DOHH2 (cell line): ENCODE measurements at regions not wholly inside any gene's neighbourhood (a gene's known extent, or its start where the extent isn't known, plus 50 kb on each side); places are given as distances from the start of the nearest gene placed in this dataset.

Source experiments
- H3F3A ChIP-seq: fragments of 200-600 bp; sonication (generic), shearing (Covaris generic); 2 replicates; pipeline ENCODE4 v1.6.0; 2016; ENCODE audit warnings: antibody characterized with exemption, mild to moderate bottlenecking; ENCODE audit not compliant: control insufficient read depth, insufficient read depth
- H3K27ac ChIP-seq: fragments of 200-600 bp; sonication (generic); 2 replicates; pipeline ENCODE4 v1.5.1; 2014; ENCODE audit warnings: low read depth, mild to moderate bottlenecking, low read length, moderate library complexity
- H3K27me3 ChIP-seq: fragments of 200-600 bp; sonication (generic); 2 replicates; pipeline ENCODE4 v1.6.1; 2014; ENCODE audit warnings: mild to moderate bottlenecking, low read length, mixed read lengths; ENCODE audit not compliant: control insufficient read depth
- H3K36me3 ChIP-seq: fragments of 200-600 bp; sonication (generic); 2 replicates; pipeline ENCODE4 v1.6.1; 2014; ENCODE audit warnings: mild to moderate bottlenecking, low read length, moderate library complexity, mixed read lengths; ENCODE audit not compliant: control insufficient read depth
- H3K4me1 ChIP-seq: fragments of 200-600 bp; sonication (generic); 2 replicates; pipeline ENCODE4 v1.6.1; 2014; ENCODE audit warnings: mild to moderate bottlenecking, low read length, mixed read lengths; ENCODE audit not compliant: control insufficient read depth
- H3K4me2 ChIP-seq: fragments of 200-600 bp; sonication (generic); 2 replicates; pipeline ENCODE4 v1.6.0; 2014; ENCODE audit warnings: mild to moderate bottlenecking, low read length, moderate library complexity
- H3K4me3 ChIP-seq: fragments of 200-600 bp; sonication (generic); 2 replicates; pipeline ENCODE4 v1.5.1; 2014; ENCODE audit warnings: mild to moderate bottlenecking, low read length, mixed read lengths
- H3K79me2 ChIP-seq: fragments of 200-600 bp; sonication (generic); 2 replicates; pipeline ENCODE4 v1.6.1; 2014; ENCODE audit warnings: mild to moderate bottlenecking, low read length, mixed read lengths; ENCODE audit not compliant: control insufficient read depth
- H3K9me2 ChIP-seq: fragments of 200-600 bp; sonication (generic); replicated peaks from 2 replicates; pipeline ENCODE4 v1.6.1; 2014; ENCODE audit warnings: mild to moderate bottlenecking, low read length, mixed read lengths; ENCODE audit not compliant: control insufficient read depth
- H3K9me3 ChIP-seq: fragments of 200-600 bp; sonication (generic); 2 replicates; pipeline ENCODE4 v1.6.1; 2014; ENCODE audit warnings: antibody characterized with exemption, low read length, mixed read lengths; ENCODE audit not compliant: control insufficient read depth, insufficient read depth
- H4K20me1 ChIP-seq: fragments of 200-600 bp; sonication (generic); 2 replicates; pipeline ENCODE4 v1.6.0; 2014; ENCODE audit warnings: low read depth, mild to moderate bottlenecking, antibody characterized with exemption, low read length, moderate library complexity; ENCODE audit not compliant: control insufficient read depth, insufficient read depth
- CTCF ChIP-seq: fragments of 200-600 bp; sonication (generic); IDR thresholded peaks from one replicate; pipeline ENCODE4 v1.5.1; 2014; ENCODE audit warnings: antibody characterized with exemption, mild to moderate bottlenecking, low read depth, low read length; ENCODE audit not compliant: poor library complexity, severe bottlenecking
- EZH2phosphoT487 ChIP-seq: fragments of 200-600 bp; sonication (generic); IDR thresholded peaks from 2 replicates; pipeline ENCODE4 v1.6.1; 2017; ENCODE audit warnings: borderline replicate concordance, mild to moderate bottlenecking, antibody characterized with exemption, low read length, moderate library complexity, mixed read lengths

- Histone ChIP-seq H4K20me1 (no peaks in the 10 kb centered on the region), H3K79me2 (no peaks in the 10 kb centered on the region), H3K4me1 (no peaks in the 10 kb centered on the region), H3K9me3 (no peaks in the 10 kb centered on the region), H3K36me3 (no peaks in the 10 kb centered on the region), H3F3A (no peaks in the 10 kb centered on the region), H3K4me3 (no peak overlapping the region), H3K9me2 (no peaks in the 10 kb centered on the region), H3K27me3 (no peaks in the 10 kb centered on the region), H3K4me2 (no peak overlapping the region), H3K27ac (no peak overlapping the region)
- TF ChIP-seq CTCF: no peak
- no peak for TF ChIP-seq EZH2phosphoT487
Observed at GRCh38 chr6:85747093-85747492, 104.4 kb upstream of the SYNCRIP start.

GRCh38 chr6:85744433-85744970 lies 101.8 kb upstream of the SYNCRIP start:
- H3K4me1 ChIP-seq: no peaks in the 10 kb centered on the region
- H3K36me3 ChIP-seq: no peaks in the 10 kb centered on the region
- H3K79me2 ChIP-seq: no peaks in the 10 kb centered on the region
- H3K9me2 ChIP-seq: no peaks in the 10 kb centered on the region
- TF ChIP-seq CTCF (no peak), EZH2phosphoT487 (no peak)
- no peaks in the 10 kb centered on the region for H3F3A ChIP-seq
- no peaks in the 10 kb centered on the region for H4K20me1 ChIP-seq
- H3K27me3 ChIP-seq: no peaks in the 10 kb centered on the region
- no peak overlapping the region for H3K27ac ChIP-seq
- H3K9me3 ChIP-seq: no peaks in the 10 kb centered on the region
- no peak overlapping the region for H3K4me3 ChIP-seq
- no peak overlapping the region for H3K4me2 ChIP-seq

- H3K9me3 ChIP-seq: peaks cover 7% of the 10 kb centered on the region; the same call in 1 of the 2 replicates
- TF ChIP-seq EZH2phosphoT487: no peak
- no peak for TF ChIP-seq CTCF
Observed at GRCh38 chr6:85726206-85726605, 83.5 kb upstream of the SYNCRIP start.

More at GRCh38 chr6:85726206-85726605, 83.5 kb upstream of the SYNCRIP start:
- H3K4me2 ChIP-seq: no peak overlapping the region
- H4K20me1 ChIP-seq: no peaks in the 10 kb centered on the region
- no peaks in the 10 kb centered on the region for H3K27me3 ChIP-seq
- H3F3A ChIP-seq: no peaks in the 10 kb centered on the region
- no peak overlapping the region for H3K4me3 ChIP-seq
- H3K79me2 ChIP-seq: no peaks in the 10 kb centered on the region
- H3K4me1 ChIP-seq: no peaks in the 10 kb centered on the region
- H3K27ac ChIP-seq: no peak overlapping the region
- no peaks in the 10 kb centered on the region for H3K9me2 ChIP-seq
- H3K36me3 ChIP-seq: no peaks in the 10 kb centered on the region
